ENCODE measurements at regions not wholly inside any gene's neighbourhood (a gene's known extent, or its start where the extent isn't known, plus 50 kb on each side); places are given as distances from the start of the nearest gene placed in this dataset.
"Not testable (repeated sequence)": the region's sequence is repeated elsewhere in the genome, so short reads cannot be mapped to it uniquely, and the experiment has no call there.

- no peak for DNase-seq
These were observed 609.1 kb upstream of the SLC35B3 start for GRCh38 chr6:9044426-9044825.

- no peak for DNase-seq
These were observed 605.4 kb upstream of the SLC35B3 start for GRCh38 chr6:9040718-9041117.

- no peak for DNase-seq
These were observed 603.9 kb upstream of the SLC35B3 start for GRCh38 chr6:9039258-9039657.

GRCh38 chr6:9028086-9028485 lies 592.7 kb upstream of the SLC35B3 start:
- DNase-seq = peak; percentile 61

GRCh38 chr6:9025796-9026394 lies 590.5 kb upstream of the SLC35B3 start:
- peak; percentile 56 for DNase-seq

GRCh38 chr6:9025228-9025627 lies 589.9 kb upstream of the SLC35B3 start:
- peak; percentile 8 for DNase-seq

- not testable (repeated sequence) for DNase-seq
These were observed 588.9 kb upstream of the SLC35B3 start for GRCh38 chr6:9024246-9024645.

GRCh38 chr6:9020001-9020400 lies 584.7 kb upstream of the SLC35B3 start:
- no peak for DNase-seq

GRCh38 chr6:9009931-9010330 lies 574.6 kb upstream of the SLC35B3 start:
- DNase-seq = no peak

GRCh38 chr6:9007027-9007426 lies 571.7 kb upstream of the SLC35B3 start:
- no peak for DNase-seq

- no peak for DNase-seq
These were observed 567.5 kb upstream of the SLC35B3 start for GRCh38 chr6:9002833-9003232.

GRCh38 chr6:8995156-8995555 lies 559.8 kb upstream of the SLC35B3 start:
- DNase-seq = no peak

GRCh38 chr6:8993111-8993510 lies 557.8 kb upstream of the SLC35B3 start:
- no peak for DNase-seq

GRCh38 chr6:8991844-8992243 lies 556.5 kb upstream of the SLC35B3 start:
- no peak for DNase-seq

- no peak for DNase-seq
These were observed 554.7 kb upstream of the SLC35B3 start for GRCh38 chr6:8990075-8990474.

GRCh38 chr6:8983202-8983688 lies 547.9 kb upstream of the SLC35B3 start:
- peak; percentile 75 for DNase-seq

- no peak for DNase-seq
These were observed 547.3 kb upstream of the SLC35B3 start for GRCh38 chr6:8982668-8983067.

GRCh38 chr6:8973395-8973794 lies 538.0 kb upstream of the SLC35B3 start:
- DNase-seq = no peak

GRCh38 chr6:8969747-8970146 lies 534.4 kb upstream of the SLC35B3 start:
- DNase-seq = no peak

GRCh38 chr6:8958894-8959511 lies 523.7 kb upstream of the SLC35B3 start:
- DNase-seq = peak; percentile 63

GRCh38 chr6:8953310-8953709 lies 518.0 kb upstream of the SLC35B3 start:
- DNase-seq = no peak

GRCh38 chr6:8948733-8949132 lies 513.4 kb upstream of the SLC35B3 start:
- DNase-seq = no peak

- DNase-seq = no peak
These were observed 512.6 kb upstream of the SLC35B3 start for GRCh38 chr6:8947900-8948299.

- no peak for DNase-seq
These were observed 509.2 kb upstream of the SLC35B3 start for GRCh38 chr6:8944548-8944947.

- no peak for DNase-seq
These were observed 507.7 kb upstream of the SLC35B3 start for GRCh38 chr6:8943073-8943472.
